HepG2 (cell line): ENCODE measurements at regions not wholly inside any gene's neighbourhood (a gene's known extent, or its start where the extent isn't known, plus 50 kb on each side); places are given as distances from the start of the nearest gene placed in this dataset.

ENCODE experiments used
- ATAC-seq: fragments of 200-7000 bp; cut with Tn5 transposase; 3 replicates; pipeline ENCODE4 v1.9.1; 2020; ENCODE audit warnings: mild to moderate bottlenecking, moderate library complexity
- BruUV-seq: library from RNA; stranded (reverse); fragments of 400-500 nt; replicated peaks from 2 replicates; lab custom pipeline; 2021; lab: Mats Ljungman, UMichigan
- CTCF ChIA-PET: fragments of 300-600 bp; formaldehyde crosslinking; extraction: SDS; loops from one replicate; lab custom pipeline; 2021; ENCODE audit warnings: low total read pairs, inconsistent platforms, low intra/inter-chr PET ratio; lab: Yijun Ruan, JAX
- POLR2A ChIA-PET: fragments of 350-600 bp; sonication (Branson Sonifier 250); formaldehyde crosslinking; loops from one replicate; lab custom pipeline; 2020; ENCODE audit warnings: antibody characterized with exemption, inconsistent platforms; lab: Yijun Ruan, JAX
- DNase-seq: peaks from one replicate; pipeline ENCODE4 v3.0.0-alpha.2; 2015; ENCODE audit warnings: low spot score
- FAIRE-seq: peaks from 3 replicates; lab custom pipeline; 2011; peaks lifted over from hg19 to GRCh38; lab: Jason Lieb, UNC
- H2AFZ ChIP-seq: one replicate; pipeline ENCODE4 v1.6.1; 2011; ENCODE audit warnings: low read length, inconsistent platforms
- H3K27ac ChIP-seq: fragments of 300-600 bp; 3 replicates; pipeline ENCODE4 v1.8.0; 2011; ENCODE audit warnings: mixed run types, mild to moderate bottlenecking, mixed read lengths, low read length, inconsistent platforms; ENCODE audit not compliant: insufficient read depth; ENCODE audit errors: extremely low read length
- H3K27me3 ChIP-seq, 2 experiments: fragments of 200-600 bp in 1 of 2; 2 replicates in 1 of 2; 3 replicates in 1 of 2; pipeline versions ENCODE4 v1.6.0 to v1.8.0; 2011; ENCODE audit warnings: low read length in 2 of 2, mild to moderate bottlenecking in 2 of 2, moderate library complexity in 2 of 2, inconsistent platforms in 1 of 2; ENCODE audit not compliant: insufficient read depth in 2 of 2, control insufficient read depth in 1 of 2
- H3K36me3 ChIP-seq, 2 experiments: fragments of 200-600 bp in 1 of 2; replicated peaks in 1 of 2; 2 replicates in 1 of 2; 3 replicates in 1 of 2; pipeline versions ENCODE4 v1.5.1 to v1.8.0; 2011; ENCODE audit warnings: low read length in 2 of 2, inconsistent platforms in 1 of 2; ENCODE audit not compliant: insufficient read depth in 2 of 2, control insufficient read depth in 1 of 2
- H3K4me1 ChIP-seq: 2 replicates; pipeline ENCODE4 v1.5.1; 2012; ENCODE audit warnings: low read length, inconsistent platforms; ENCODE audit not compliant: insufficient read depth
- H3K4me2 ChIP-seq: 2 replicates; pipeline ENCODE4 v1.6.0; 2011; ENCODE audit warnings: low read depth, low read length, inconsistent platforms
- H3K4me3 ChIP-seq, 3 experiments: fragments of 200-600 bp in 1 of 3; sonication (generic), shearing (Covaris generic) in 1 of 3; replicated peaks in 1 of 3; 2 replicates each; pipeline ENCODE4 v1.5.1; 2011 to 2016; ENCODE audit warnings: low read length in 3 of 3, inconsistent platforms in 2 of 3, low read depth in 2 of 3, mild to moderate bottlenecking in 2 of 3, control low read depth in 1 of 3, mixed read lengths in 1 of 3; ENCODE audit not compliant: insufficient read depth in 1 of 3
- H3K79me2 ChIP-seq: one replicate; pipeline ENCODE4 v1.6.1; 2011; ENCODE audit warnings: low read length, inconsistent platforms; ENCODE audit not compliant: insufficient read depth
- H3K9ac ChIP-seq: 2 replicates; pipeline ENCODE4 v1.6.0; 2011; ENCODE audit warnings: mild to moderate bottlenecking, low read depth, low read length, inconsistent platforms; ENCODE audit not compliant: insufficient read depth
- H3K9me3 ChIP-seq: 2 replicates; pipeline ENCODE4 v1.5.1; 2012; ENCODE audit warnings: mild to moderate bottlenecking, low read length
- H4K20me1 ChIP-seq: 2 replicates; pipeline ENCODE4 v1.6.0; 2011; ENCODE audit warnings: inconsistent platforms, mild to moderate bottlenecking, low read length, moderate library complexity; ENCODE audit not compliant: insufficient read depth
- FOXK1 ChIP-seq: sonication (generic); formaldehyde crosslinking; IDR thresholded peaks from 2 replicates; pipeline ENCODE4 v1.4.0; 2020; ENCODE audit warnings: low read depth, missing genetic modification reagents, borderline replicate concordance
- FOXM1 ChIP-seq: sonication (generic); formaldehyde crosslinking; IDR thresholded peaks from 2 replicates; pipeline ENCODE4 v1.5.0; 2020; ENCODE audit warnings: missing genetic modification reagents
- HMGA1 ChIP-seq: sonication (generic); formaldehyde crosslinking; conservative IDR thresholded peaks from 2 replicates; pipeline ENCODE4 v1.4.0; 2020; ENCODE audit warnings: missing genetic modification reagents
- PHF8 ChIP-seq: sonication (generic); formaldehyde crosslinking; IDR thresholded peaks from 2 replicates; pipeline ENCODE4 v1.5.0; 2020; ENCODE audit warnings: missing genetic modification reagents
- REL ChIP-seq: sonication (generic); formaldehyde crosslinking; conservative IDR thresholded peaks from 2 replicates; pipeline ENCODE4 v1.8.0; 2022; ENCODE audit warnings: mild to moderate bottlenecking, missing genetic modification reagents, moderate library complexity
- RFXANK ChIP-seq: IDR thresholded peaks from 2 replicates; pipeline ENCODE4 v1.6.1; 2016
- TBP ChIP-seq: sonication (generic); formaldehyde crosslinking; IDR thresholded peaks from 2 replicates; pipeline ENCODE4 v1.5.0; 2020; ENCODE audit warnings: missing genetic modification reagents
- ZBTB8A ChIP-seq: sonication (generic); formaldehyde crosslinking; IDR thresholded peaks from 2 replicates; pipeline ENCODE4 v1.4.0; 2020; ENCODE audit warnings: mild to moderate bottlenecking, low read depth, missing genetic modification reagents, borderline replicate concordance
- ZNF644 ChIP-seq: IDR thresholded peaks from 2 replicates; pipeline ENCODE4 v1.6.1; 2016; ENCODE audit warnings: low read depth
- ZNF660 ChIP-seq: sonication (generic); formaldehyde crosslinking; IDR thresholded peaks from 2 replicates; pipeline ENCODE4 v1.5.1; 2020; ENCODE audit warnings: mild to moderate bottlenecking, low read depth, missing genetic modification reagents, borderline replicate concordance
- ZNF761 ChIP-seq: sonication (generic); formaldehyde crosslinking; conservative IDR thresholded peaks from 2 replicates; pipeline ENCODE4 v1.4.0; 2020; ENCODE audit warnings: mild to moderate bottlenecking, missing genetic modification reagents
- in situ Hi-C: cut with HindIII; loops from 2 replicates; pipeline ENCODE4 v1.10.0; 2017; ENCODE audit warnings: low pct_unique_long_range_greater_than_20kb; ENCODE audit not compliant: extremely low pct_ligation_motif_present
- intact Hi-C: fragments of 100-400 bp; cut with micrococcal nuclease; formaldehyde crosslinking; loops from one replicate; pipeline ENCODE4 v1.10.0; 2022; ENCODE audit not compliant: unreplicated experiment
- TF ChIP-seq, protein P1 (sequence below): sonication (generic); formaldehyde crosslinking; IDR thresholded peaks from 2 replicates; pipeline ENCODE4 v1.4.0; 2020; ENCODE audit warnings: missing genetic modification reagents, mild to moderate bottlenecking, borderline replicate concordance
- TF ChIP-seq, protein P2 (sequence below): sonication (generic); formaldehyde crosslinking; IDR thresholded peaks from 2 replicates; pipeline ENCODE4 v1.4.0; 2020; ENCODE audit warnings: mild to moderate bottlenecking, missing genetic modification reagents
- TF ChIP-seq, protein P3 (sequence below): sonication (generic); formaldehyde crosslinking; IDR thresholded peaks from 2 replicates; pipeline ENCODE4 v1.4.0; 2020; ENCODE audit warnings: mild to moderate bottlenecking, missing genetic modification reagents, borderline replicate concordance
- TF ChIP-seq, protein P4 (sequence below): IDR thresholded peaks from 2 replicates; pipeline ENCODE4 v1.6.1; 2016; ENCODE audit warnings: missing biosample characterization, missing genetic modification reagents, low read depth

DNA sequence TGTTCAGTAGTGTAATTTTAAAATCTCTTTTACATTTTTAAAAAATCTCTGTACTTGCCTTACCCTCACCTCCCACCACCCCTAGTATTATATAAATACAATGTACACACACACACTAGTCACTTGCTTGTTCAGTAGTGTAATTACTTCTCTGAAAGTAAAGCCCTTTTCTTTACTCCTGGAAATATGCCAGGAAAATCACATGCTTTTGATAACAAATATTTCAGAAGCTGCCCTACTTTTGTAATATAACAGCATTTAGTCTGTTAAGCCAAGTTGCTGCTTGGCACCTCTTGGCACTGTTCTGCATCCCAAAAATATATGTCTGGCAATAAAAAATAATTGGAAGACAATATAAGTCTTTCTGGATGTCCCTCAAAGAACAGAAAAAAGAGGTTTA lies 172.8 kb upstream of the APOOL start:
- intact Hi-C loops (no loop called here), in situ Hi-C loops (no loop called here)
- H3K4me3 ChIP-seq, result no peak overlapping the region
- ATAC-seq (no peak), DNase-seq (no peak), FAIRE-seq (no peak)
- no peak overlapping the region for H3K27ac ChIP-seq
- POLR2A ChIA-PET, result no interaction called here
- H3K9ac ChIP-seq, result no peak overlapping the region
- no peaks in the 10 kb centered on the region for H4K20me1 ChIP-seq
- no TSS peak for BruUV-seq
- no peaks in the 10 kb centered on the region for H3K9me3 ChIP-seq
- no peaks in the 10 kb centered on the region for H3K36me3 ChIP-seq
- H2AFZ ChIP-seq, result no peak overlapping the region
- CTCF ChIA-PET, result no interaction called here
- H3K4me1 ChIP-seq, result no peaks in the 10 kb centered on the region
- no peaks in the 10 kb centered on the region for H3K27me3 ChIP-seq
- no peaks in the 10 kb centered on the region for H3K79me2 ChIP-seq
- H3K4me2 ChIP-seq, result no peak overlapping the region
- TF ChIP-seq RFXANK, result no peak
- no peak for TF ChIP-seq HMGA1 (CRISPR knock-in tag)
- TF ChIP-seq, protein P1, sequence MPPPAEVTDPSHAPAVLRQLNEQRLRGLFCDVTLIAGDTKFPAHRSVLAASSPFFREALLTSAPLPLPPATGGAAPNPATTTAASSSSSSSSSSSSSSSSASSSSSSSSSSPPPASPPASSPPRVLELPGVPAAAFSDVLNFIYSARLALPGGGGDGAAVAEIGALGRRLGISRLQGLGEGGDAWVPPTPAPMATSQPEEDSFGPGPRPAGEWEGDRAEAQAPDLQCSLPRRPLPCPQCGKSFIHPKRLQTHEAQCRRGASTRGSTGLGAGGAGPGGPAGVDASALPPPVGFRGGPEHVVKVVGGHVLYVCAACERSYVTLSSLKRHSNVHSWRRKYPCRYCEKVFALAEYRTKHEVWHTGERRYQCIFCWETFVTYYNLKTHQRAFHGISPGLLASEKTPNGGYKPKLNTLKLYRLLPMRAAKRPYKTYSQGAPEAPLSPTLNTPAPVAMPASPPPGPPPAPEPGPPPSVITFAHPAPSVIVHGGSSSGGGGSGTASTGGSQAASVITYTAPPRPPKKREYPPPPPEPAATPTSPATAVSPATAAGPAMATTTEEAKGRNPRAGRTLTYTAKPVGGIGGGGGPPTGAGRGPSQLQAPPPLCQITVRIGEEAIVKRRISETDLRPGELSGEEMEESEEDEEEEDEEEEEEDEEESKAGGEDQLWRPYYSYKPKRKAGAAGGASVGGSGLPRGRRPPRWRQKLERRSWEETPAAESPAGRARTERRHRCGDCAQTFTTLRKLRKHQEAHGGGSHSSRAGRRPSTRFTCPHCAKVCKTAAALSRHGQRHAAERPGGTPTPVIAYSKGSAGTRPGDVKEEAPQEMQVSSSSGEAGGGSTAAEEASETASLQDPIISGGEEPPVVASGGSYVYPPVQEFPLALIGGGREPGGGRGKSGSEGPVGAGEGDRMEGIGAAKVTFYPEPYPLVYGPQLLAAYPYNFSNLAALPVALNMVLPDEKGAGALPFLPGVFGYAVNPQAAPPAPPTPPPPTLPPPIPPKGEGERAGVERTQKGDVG (CRISPR knock-in tag), result no peak
- no peak for TF ChIP-seq ZNF644
- TF ChIP-seq ZNF761, result no peak
- TF ChIP-seq, protein P2, sequence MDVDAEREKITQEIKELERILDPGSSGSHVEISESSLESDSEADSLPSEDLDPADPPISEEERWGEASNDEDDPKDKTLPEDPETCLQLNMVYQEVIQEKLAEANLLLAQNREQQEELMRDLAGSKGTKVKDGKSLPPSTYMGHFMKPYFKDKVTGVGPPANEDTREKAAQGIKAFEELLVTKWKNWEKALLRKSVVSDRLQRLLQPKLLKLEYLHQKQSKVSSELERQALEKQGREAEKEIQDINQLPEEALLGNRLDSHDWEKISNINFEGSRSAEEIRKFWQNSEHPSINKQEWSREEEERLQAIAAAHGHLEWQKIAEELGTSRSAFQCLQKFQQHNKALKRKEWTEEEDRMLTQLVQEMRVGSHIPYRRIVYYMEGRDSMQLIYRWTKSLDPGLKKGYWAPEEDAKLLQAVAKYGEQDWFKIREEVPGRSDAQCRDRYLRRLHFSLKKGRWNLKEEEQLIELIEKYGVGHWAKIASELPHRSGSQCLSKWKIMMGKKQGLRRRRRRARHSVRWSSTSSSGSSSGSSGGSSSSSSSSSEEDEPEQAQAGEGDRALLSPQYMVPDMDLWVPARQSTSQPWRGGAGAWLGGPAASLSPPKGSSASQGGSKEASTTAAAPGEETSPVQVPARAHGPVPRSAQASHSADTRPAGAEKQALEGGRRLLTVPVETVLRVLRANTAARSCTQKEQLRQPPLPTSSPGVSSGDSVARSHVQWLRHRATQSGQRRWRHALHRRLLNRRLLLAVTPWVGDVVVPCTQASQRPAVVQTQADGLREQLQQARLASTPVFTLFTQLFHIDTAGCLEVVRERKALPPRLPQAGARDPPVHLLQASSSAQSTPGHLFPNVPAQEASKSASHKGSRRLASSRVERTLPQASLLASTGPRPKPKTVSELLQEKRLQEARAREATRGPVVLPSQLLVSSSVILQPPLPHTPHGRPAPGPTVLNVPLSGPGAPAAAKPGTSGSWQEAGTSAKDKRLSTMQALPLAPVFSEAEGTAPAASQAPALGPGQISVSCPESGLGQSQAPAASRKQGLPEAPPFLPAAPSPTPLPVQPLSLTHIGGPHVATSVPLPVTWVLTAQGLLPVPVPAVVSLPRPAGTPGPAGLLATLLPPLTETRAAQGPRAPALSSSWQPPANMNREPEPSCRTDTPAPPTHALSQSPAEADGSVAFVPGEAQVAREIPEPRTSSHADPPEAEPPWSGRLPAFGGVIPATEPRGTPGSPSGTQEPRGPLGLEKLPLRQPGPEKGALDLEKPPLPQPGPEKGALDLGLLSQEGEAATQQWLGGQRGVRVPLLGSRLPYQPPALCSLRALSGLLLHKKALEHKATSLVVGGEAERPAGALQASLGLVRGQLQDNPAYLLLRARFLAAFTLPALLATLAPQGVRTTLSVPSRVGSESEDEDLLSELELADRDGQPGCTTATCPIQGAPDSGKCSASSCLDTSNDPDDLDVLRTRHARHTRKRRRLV (CRISPR knock-in tag), result no peak
- no peak for TF ChIP-seq FOXK1 (CRISPR knock-in tag)
- TF ChIP-seq TBP (CRISPR knock-in tag), result no peak
- TF ChIP-seq, protein P3, sequence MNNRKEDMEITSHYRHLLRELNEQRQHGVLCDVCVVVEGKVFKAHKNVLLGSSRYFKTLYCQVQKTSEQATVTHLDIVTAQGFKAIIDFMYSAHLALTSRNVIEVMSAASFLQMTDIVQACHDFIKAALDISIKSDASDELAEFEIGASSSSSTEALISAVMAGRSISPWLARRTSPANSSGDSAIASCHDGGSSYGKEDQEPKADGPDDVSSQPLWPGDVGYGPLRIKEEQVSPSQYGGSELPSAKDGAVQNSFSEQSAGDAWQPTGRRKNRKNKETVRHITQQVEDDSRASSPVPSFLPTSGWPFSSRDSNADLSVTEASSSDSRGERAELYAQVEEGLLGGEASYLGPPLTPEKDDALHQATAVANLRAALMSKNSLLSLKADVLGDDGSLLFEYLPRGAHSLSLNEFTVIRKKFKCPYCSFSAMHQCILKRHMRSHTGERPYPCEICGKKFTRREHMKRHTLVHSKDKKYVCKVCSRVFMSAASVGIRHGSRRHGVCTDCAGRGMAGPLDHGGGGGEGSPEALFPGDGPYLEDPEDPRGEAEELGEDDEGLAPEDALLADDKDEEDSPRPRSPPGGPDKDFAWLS (CRISPR knock-in tag), result no peak
- TF ChIP-seq FOXM1, result no peak
- TF ChIP-seq ZBTB8A (CRISPR knock-in tag), result no peak
- TF ChIP-seq REL (CRISPR knock-in tag), result no peak
- TF ChIP-seq, protein P4, sequence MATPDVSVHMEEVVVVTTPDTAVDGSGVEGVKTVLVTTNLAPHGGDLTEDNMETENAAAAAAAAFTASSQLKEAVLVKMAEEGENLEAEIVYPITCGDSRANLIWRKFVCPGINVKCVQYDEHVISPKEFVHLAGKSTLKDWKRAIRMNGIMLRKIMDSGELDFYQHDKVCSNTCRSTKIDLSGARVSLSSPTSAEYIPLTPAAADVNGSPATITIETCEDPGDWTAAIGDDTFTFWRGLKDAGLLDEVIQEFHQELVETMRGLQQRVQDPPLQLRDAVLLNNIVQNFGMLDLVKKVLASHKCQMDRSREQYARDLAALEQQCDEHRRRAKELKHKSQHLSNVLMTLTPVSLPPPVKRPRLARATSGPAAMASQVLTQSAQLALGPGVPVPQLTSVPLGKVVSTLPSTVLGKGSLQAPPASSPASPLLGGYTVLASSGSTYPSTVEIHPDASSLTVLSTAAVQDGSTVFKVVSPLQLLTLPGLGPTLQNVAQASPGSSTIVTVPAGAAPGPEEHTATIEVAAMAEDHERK, result no peak
- TF ChIP-seq ZNF660 (CRISPR knock-in tag), result no peak
- no peak for TF ChIP-seq PHF8
